ENCODE measurements at regions not wholly inside any gene's neighbourhood (a gene's known extent, or its start where the extent isn't known, plus 50 kb on each side); places are given as distances from the start of the nearest gene placed in this dataset.

DNA sequence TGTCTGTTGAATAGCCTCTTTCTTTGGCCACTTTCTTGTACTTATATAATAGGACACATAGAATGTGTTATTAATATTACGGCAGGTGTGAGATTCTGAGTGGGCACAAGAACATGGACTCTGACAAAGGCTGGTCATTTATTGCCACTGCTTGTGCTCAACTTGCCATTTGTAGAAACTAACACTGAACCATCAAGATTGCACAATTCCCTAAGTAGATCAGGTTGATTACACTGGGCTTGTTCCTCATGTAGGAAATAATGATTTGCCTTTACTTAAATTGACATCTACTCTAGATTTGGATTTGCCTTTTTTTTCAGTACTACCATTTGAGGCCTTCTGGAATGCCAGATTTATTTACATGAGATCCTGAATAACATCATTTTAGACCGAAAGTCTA lies 342.7 kb upstream of the CWC22 start:
- no peak for DNase-seq

GRCh38 chr2:180343528-180344345 lies 336.6 kb upstream of the CWC22 start:
- DNase-seq, result no peak

DNA sequence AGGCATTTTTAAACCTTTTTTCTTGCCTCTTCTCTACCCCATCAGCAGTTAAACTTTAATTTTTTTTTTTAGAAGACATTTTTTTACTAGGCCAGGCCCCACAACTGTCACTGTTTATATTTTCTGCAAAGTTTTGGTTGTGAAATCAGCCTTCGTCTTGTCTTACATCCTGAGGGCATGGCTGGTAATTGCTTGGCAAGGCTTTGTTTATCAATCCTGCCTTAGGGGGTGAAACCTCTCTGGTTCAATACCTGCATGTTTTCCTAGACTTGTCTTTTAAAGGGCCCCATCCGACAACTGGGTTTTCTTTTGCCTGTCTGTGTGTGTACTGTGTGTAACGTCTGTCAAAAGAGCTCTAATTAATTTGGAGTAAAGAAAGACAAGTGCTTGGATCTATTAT lies 330.0 kb upstream of the CWC22 start:
- no peak for DNase-seq

GRCh38 chr2:180336550-180336949 lies 329.5 kb upstream of the CWC22 start:
- DNase-seq, result no peak

DNA sequence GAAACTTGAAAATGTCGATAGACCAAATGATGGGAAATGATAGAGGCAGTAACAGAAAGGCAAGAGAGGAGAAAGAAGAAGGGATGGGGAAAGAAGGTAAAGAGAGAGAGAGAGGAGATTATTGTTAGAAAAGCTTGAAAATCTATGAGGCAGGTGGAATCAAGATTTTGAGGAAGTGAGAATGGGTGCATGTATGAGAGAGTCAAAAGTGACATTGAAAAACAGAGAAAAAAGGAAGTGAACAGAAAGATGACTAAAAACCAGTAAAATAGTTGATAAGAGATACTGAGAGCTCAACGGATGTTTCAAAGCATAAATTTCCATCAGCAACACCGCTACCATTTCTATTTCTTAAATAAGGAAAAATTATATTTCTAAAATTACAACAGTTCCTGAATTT lies 327.4 kb upstream of the CWC22 start:
- no peak for DNase-seq

DNA sequence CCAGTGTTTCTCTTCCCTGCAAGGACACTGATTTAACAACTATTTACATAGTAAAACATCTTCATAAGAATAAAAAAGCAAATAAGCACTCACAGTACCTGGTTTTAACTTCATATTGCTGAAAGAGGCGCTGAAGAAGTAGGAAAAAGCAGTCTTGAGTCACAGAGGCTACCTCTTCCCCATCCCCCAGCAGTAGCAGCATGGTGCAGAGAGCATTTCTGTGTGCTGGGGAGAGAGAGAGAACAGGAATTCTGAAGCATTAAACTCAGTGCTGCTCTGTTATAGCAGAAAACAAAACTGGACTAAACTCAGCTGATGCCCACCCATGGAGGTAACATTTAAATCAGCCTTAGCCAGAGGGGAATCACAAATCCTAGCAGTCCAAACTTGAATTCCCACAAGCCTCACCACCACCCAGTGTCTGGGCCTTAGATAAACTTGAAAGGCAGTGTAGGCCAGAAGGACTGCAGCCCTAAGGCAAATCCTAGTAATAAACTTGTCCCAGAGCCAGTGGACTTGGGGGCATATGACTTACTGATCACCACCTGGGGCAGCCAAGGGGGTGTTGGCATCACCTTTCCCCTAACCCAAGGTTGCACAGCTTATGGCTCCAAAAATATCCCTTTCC lies 321.8 kb upstream of the CWC22 start:
- DNase-seq, result no peak

DNA sequence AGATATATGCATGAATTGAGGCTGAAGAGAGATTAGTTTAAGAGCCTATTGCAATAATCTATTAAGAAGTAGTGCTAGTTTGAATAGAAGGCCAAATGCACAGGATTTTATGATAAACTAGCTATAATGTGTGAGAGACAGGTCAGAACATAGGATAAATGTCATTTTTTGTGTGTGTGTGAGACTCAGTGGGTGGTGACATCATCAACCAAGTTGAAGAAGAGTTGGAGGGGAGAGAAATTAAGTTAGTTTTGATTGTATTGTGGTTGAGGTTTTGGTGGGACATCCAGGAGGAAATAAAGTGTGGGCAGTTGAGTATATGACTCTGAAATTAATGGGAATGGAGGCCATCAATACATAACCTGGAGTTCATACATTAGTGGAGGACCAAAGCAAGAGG lies 320.1 kb upstream of the CWC22 start:
- DNase-seq, result no peak

DNA sequence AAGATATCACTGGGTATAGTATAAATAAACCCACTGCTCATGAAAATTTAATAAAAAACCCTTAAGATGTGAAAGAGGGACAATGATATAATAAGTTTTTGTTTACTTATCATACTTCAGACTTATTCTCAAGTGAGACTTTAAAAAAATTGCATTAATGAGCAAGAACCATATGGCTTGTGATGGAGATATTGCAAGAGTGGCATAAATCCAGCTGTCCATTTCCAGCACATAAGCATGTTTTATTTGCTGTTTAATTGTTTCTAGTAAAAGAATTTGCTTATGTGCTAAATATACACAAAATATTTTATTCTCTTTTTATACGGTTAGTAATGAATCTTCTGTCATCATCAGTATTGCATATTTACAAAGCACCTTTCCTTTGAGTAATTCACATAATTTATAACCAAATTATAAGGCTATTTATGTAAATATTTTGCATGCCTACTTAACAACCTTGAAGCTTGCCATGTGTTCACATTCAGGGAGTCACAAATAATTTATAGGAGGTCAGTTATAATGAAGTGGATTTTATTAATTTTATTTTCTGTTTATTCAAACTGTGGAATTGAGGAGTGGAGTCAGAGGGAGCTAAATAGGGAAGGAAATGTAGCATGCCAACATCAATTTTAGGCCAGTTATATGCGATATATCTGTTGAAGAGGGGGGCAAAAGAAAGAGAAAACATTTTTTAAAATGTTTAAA lies 318.5 kb upstream of the CWC22 start:
- DNase-seq, result no peak

DNA sequence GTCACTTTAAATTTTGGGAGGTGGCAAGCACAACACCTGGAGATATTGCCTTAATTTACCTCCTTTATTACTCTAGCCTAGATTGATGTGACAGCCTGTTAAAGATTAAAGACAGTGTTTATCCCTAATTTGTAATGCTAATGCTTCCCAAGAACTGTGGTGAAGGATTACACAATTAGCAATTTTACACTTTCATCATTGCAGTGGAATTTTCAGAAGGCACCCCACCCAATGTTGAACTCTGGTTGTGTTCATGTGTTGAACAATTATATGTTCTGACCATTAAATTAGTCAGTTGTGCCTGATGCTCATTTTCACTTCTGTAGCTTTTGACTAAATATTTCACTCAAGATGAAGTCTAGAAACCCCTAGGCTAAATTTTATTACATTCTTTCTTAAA lies 317.1 kb upstream of the CWC22 start:
- no peak for DNase-seq

- no peak for DNase-seq
Observed at GRCh38 chr2:180322781-180323180, 315.7 kb upstream of the CWC22 start.

- no peak for DNase-seq
Observed at GRCh38 chr2:180319586-180320405, 312.7 kb upstream of the CWC22 start.

DNA sequence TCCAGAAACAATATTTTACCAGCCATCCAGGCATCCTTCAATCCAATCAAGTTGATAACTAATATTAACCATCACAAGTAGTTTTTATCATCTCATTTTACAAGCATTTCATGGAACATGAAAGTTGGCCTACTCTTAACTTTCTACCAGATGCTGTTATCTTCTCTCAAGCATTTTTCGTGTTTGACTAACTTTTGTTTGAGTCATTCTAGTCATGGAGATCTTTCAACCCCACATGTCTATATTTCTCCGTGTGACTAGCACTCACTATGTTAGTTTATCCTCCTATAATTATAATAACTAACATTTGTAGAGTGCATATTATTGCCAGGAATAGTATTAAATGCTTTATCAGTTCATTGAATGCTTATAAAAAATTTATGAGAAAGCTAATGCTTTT lies 307.0 kb upstream of the CWC22 start:
- DNase-seq, result no peak

DNA sequence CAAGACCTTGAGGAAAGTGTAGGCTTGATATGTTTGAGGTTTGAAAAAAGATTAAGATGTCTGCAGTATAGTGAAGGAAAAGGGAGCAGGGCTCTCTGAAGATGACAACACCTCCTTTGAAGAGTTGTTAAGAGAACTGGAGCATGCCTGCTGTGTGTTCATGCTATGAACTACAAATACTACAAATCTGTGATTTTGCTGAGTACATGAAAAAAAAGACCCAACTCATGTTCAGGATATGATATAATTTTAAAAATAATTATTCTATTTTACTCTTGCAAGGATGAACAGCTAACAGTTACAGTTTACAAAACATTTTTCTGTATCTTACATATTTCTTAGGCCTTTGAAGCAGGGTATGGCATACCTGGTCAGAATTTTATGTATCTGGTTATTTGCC lies 305.4 kb upstream of the CWC22 start:
- no peak for DNase-seq

GRCh38 chr2:180307096-180307495 lies 300.0 kb upstream of the CWC22 start:
- DNase-seq, result no peak

DNA sequence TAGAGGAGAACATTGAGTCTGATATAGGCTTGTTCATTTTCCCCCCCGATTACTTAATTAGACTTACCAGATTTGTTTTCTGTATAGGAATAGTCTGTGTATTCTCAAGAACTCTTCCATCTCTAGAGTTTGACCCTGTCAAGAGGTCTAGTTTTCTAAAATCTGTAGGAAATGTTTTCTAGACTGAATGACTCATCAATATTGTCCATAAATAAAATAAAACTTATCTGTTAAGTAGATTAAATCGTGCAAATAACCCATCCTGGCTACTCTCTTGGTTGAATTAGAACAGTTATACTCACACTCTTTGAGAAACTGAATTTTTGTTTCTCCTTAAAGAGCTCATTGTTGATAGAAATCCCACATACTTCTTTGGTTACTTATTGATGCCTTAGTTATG lies 299.2 kb upstream of the CWC22 start:
- no peak for DNase-seq

DNA sequence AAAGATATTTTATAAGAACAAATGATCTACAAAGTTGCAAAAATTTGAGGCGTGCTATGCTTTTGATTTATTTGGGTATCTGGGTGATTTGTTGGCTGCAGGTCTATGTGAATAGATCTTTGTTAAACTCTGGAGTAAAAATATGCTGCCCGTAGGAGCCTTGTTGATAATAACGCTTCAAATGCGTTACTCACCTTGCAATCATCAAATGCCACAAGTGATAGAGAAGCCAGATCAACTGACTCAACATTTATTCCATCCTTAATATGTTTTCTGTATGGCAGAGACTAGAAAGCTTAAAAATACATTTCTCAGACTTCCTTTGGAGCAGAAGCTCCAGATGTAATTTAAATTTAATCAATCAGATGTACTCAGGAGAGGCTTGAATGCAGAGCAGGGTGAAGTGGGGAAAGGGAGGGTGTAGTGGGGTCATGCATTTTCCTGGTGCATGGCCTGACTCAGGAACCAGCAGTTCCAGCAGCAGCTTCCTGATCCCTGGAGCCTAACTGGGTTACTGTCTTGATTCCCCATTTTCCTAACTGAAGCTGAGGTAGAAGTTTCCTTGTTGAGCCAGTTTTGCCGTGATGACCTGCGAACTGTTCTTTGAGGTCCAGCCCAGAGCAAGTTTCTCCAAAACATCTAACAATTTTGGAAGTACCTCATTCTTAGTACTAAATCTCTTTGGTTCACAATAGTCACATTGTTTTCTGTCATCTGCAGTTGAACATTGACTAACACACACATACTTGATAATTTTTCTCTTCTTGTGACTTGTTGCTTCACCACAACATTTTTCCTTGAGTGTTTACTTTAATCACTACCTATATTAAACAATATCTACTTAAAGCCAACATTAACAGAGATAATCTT lies 284.7 kb upstream of the CWC22 start:
- no peak for DNase-seq

- no peak for DNase-seq
Observed at GRCh38 chr2:180291060-180291459, 284.0 kb upstream of the CWC22 start.

GRCh38 chr2:180289627-180290026 lies 282.5 kb upstream of the CWC22 start:
- DNase-seq, result no peak

DNA sequence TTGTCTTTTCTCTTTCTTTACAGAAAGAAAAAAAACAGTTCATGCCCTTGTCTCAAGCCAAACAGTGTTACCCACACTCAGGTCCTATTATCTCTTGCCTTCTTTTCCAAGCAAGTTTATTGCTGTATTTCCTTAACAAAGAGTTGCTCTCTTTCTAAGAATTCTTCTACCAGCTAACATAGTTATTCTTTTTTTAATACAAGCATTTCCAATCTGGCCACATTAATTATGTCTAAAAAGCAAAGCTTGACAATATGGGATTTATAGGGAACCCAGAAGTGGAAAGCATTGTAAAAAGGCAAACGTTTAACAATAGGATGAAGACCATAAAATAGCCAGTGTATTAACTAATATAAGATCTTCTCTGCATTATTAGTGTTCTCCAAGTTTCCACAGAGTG lies 272.5 kb upstream of the CWC22 start:
- no peak for DNase-seq

DNA sequence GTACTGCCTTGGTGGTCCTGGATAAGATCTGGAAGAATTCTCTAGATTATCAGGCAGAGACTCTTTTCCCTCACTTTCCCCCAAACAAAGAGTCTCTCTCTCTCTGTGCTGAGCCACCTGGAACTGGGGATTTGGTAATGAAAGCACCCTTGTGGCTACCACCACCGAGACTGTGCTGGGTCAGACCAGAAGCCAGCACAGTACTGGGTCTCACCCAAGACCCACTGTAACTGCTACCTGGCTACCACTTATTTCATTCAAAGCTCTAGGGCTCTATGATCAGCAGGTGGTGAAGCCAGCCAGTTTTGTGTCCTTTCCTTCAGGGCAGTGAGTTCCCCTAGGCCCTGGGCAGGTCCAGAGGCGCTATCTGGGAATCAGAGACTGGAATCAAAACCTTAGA lies 269.6 kb upstream of the CWC22 start:
- DNase-seq, result no peak

- DNase-seq, result no peak
Observed at GRCh38 chr2:180268006-180268405, 260.9 kb upstream of the CWC22 start.

DNA sequence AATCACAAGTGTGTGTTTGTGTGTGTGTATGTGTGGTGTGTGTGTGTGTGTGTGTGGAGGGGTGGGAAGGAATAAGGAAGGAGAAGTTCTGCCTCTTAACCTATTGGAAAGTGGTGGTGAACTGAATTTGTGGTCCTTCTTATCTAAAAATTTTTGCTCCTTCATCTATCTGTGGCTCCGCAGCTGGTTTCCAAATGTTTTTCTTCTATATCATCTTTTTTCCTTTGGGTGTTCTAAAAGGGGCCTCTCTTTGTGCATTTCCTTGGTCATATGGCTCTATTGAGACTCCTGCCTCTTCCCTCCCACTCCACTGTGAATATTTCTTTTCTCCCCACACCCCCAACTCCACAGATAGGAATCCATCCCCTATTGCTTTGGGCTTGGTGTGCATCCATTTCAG lies 254.9 kb upstream of the CWC22 start:
- DNase-seq, result no peak

All from NCI-H1092 treated with DMSO at 0.1 percent for 48 hours (cell line).